ENCODE measurements at regions not wholly inside any gene's neighbourhood (a gene's known extent, or its start where the extent isn't known, plus 50 kb on each side); places are given as distances from the start of the nearest gene placed in this dataset.
A peak's percentile ranks its signal among the peaks of the same experiment; 100 is the strongest.
"Not testable (repeated sequence)": the region's sequence is repeated elsewhere in the genome, so short reads cannot be mapped to it uniquely, and the experiment has no call there.

- CTCF ChIA-PET = interaction anchor here (0.6 kb wide), 1 partner anchor 56 kb away, joined by 3 read pairs; no protein-coding TSS in a partner anchor
- POLR2A ChIA-PET = no interaction called here
- H3K4me1 Mint-ChIP-seq = no peaks in the 10 kb centered on the region
These were observed 85.4 kb upstream of the OGFRL1 start for GRCh38 chr6:71203206-71203605.

GRCh38 chr6:71204741-71205140 is 83.9 kb upstream of the OGFRL1 start:
- Mint-ChIP-seq H3K36me3 (ENCODE audit: low read depth) (no peaks in the 10 kb centered on the region), H3K27ac (no peak overlapping the region), H3K4me3 (no peak overlapping the region), H3K9me3 (no peaks in the 10 kb centered on the region), H3K4me1 (no peaks in the 10 kb centered on the region), H3K27me3 (peaks cover 4% of the 10 kb centered on the region)
- POLR2A ChIA-PET = no interaction called here
- no peak for DNase-seq
- CTCF ChIA-PET = no interaction called here

More at GRCh38 chr6:71203206-71203605, 85.4 kb upstream of the OGFRL1 start:
- Mint-ChIP-seq H3K27ac (no peak overlapping the region), H3K4me3 (no peak overlapping the region), H3K36me3 (ENCODE audit: low read depth) (no peaks in the 10 kb centered on the region), H3K27me3 (peaks cover 4% of the 10 kb centered on the region), H3K9me3 (no peaks in the 10 kb centered on the region)
- DNase-seq = no peak

- no peak for DNase-seq
- Mint-ChIP-seq H3K27me3 (peaks cover 4% of the 10 kb centered on the region), H3K36me3 (ENCODE audit: low read depth) (no peaks in the 10 kb centered on the region), H3K4me1 (no peaks in the 10 kb centered on the region), H3K27ac (no peak overlapping the region), H3K4me3 (no peak overlapping the region), H3K9me3 (no peaks in the 10 kb centered on the region)
- ChIA-PET POLR2A (no interaction called here), CTCF (no interaction called here)
These were observed 83.2 kb upstream of the OGFRL1 start for GRCh38 chr6:71205336-71205956.

- no peak for DNase-seq
- Mint-ChIP-seq H3K27me3 (peaks cover 4% of the 10 kb centered on the region), H3K36me3 (ENCODE audit: low read depth) (no peaks in the 10 kb centered on the region), H3K9me3 (no peaks in the 10 kb centered on the region), H3K4me3 (no peak overlapping the region), H3K4me1 (no peaks in the 10 kb centered on the region), H3K27ac (no peak overlapping the region)
- ChIA-PET CTCF (no interaction called here), POLR2A (no interaction called here)
These were observed 82.5 kb upstream of the OGFRL1 start for GRCh38 chr6:71206089-71206488.

- Mint-ChIP-seq H3K4me1 (no peaks in the 10 kb centered on the region), H3K27me3 (peaks cover 4% of the 10 kb centered on the region), H3K27ac (no peak overlapping the region), H3K4me3 (no peak overlapping the region), H3K36me3 (ENCODE audit: low read depth) (no peaks in the 10 kb centered on the region), H3K9me3 (no peaks in the 10 kb centered on the region)
- POLR2A ChIA-PET = no interaction called here
- no peak for DNase-seq
- CTCF ChIA-PET = no interaction called here
These were observed 79.4 kb upstream of the OGFRL1 start for GRCh38 chr6:71209206-71209605.

- no peaks in the 10 kb centered on the region for H3K36me3 Mint-ChIP-seq (ENCODE audit: low read depth)
- H3K9me3 Mint-ChIP-seq = no peaks in the 10 kb centered on the region
- H3K27me3 Mint-ChIP-seq = peaks cover 2% of the 10 kb centered on the region
- no peak overlapping the region for H3K4me3 Mint-ChIP-seq
- H3K4me1 Mint-ChIP-seq = no peaks in the 10 kb centered on the region
- POLR2A ChIA-PET = no interaction called here
- CTCF ChIA-PET = no interaction called here
- no peak overlapping the region for H3K27ac Mint-ChIP-seq
- no peak for DNase-seq
These were observed 79.0 kb upstream of the OGFRL1 start for GRCh38 chr6:71209626-71210025.

GRCh38 chr6:71211799-71212198 is 76.8 kb upstream of the OGFRL1 start:
- H3K27me3 Mint-ChIP-seq = no peaks in the 10 kb centered on the region
- CTCF ChIA-PET = no interaction called here

GRCh38 chr6:71220466-71220865 is 68.1 kb upstream of the OGFRL1 start:
- ChIA-PET POLR2A (no interaction called here), CTCF (no interaction called here)
- Mint-ChIP-seq H3K4me1 (no peaks in the 10 kb centered on the region), H3K27ac (no peak overlapping the region), H3K27me3 (peaks cover 3% of the 10 kb centered on the region), H3K4me3 (no peak overlapping the region), H3K36me3 (ENCODE audit: low read depth) (no peaks in the 10 kb centered on the region), H3K9me3 (no peaks in the 10 kb centered on the region)
- DNase-seq = no peak

More at GRCh38 chr6:71211799-71212198, 76.8 kb upstream of the OGFRL1 start:
- POLR2A ChIA-PET = no interaction called here
- Mint-ChIP-seq H3K4me3 (no peak overlapping the region), H3K27ac (no peak overlapping the region), H3K9me3 (no peaks in the 10 kb centered on the region), H3K36me3 (ENCODE audit: low read depth) (no peaks in the 10 kb centered on the region), H3K4me1 (no peaks in the 10 kb centered on the region)
- no peak for DNase-seq

GRCh38 chr6:71222671-71223070 is 65.9 kb upstream of the OGFRL1 start:
- H3K27me3 Mint-ChIP-seq = peaks cover 11% of the 10 kb centered on the region
- no peak for DNase-seq
- no peak overlapping the region for H3K27ac Mint-ChIP-seq
- no peaks in the 10 kb centered on the region for H3K36me3 Mint-ChIP-seq (ENCODE audit: low read depth)
- ChIA-PET CTCF (no interaction called here), POLR2A (no interaction called here)
- peaks cover 6% of the 10 kb centered on the region for H3K4me1 Mint-ChIP-seq
- H3K9me3 Mint-ChIP-seq = no peaks in the 10 kb centered on the region
- H3K4me3 Mint-ChIP-seq = no peak overlapping the region

- Mint-ChIP-seq H3K9me3 (no peaks in the 10 kb centered on the region), H3K36me3 (ENCODE audit: low read depth) (no peaks in the 10 kb centered on the region), H3K27ac (no peak overlapping the region), H3K27me3 (peaks cover 11% of the 10 kb centered on the region), H3K4me1 (peaks cover 16% of the 10 kb centered on the region), H3K4me3 (no peak overlapping the region)
- CTCF ChIA-PET = no interaction called here
- POLR2A ChIA-PET = no interaction called here
- no peak for DNase-seq
These were observed 64.6 kb upstream of the OGFRL1 start for GRCh38 chr6:71224011-71224410.

- CTCF ChIA-PET = no interaction called here
- H3K27me3 Mint-ChIP-seq = peaks cover 11% of the 10 kb centered on the region
These were observed 62.5 kb upstream of the OGFRL1 start for GRCh38 chr6:71226151-71226550.

GRCh38 chr6:71228461-71229041 is 60.1 kb upstream of the OGFRL1 start:
- Mint-ChIP-seq H3K9me3 (no peaks in the 10 kb centered on the region), H3K4me1 (peaks cover 24% of the 10 kb centered on the region), H3K27me3 (peaks cover 8% of the 10 kb centered on the region), H3K27ac (peak overlapping the region; percentile 26), H3K36me3 (ENCODE audit: low read depth) (no peaks in the 10 kb centered on the region), H3K4me3 (no peak overlapping the region)
- CTCF ChIA-PET = interaction anchor here (0.7 kb wide), 1 partner anchor 33 kb away, joined by 4 read pairs; no protein-coding TSS in a partner anchor
- POLR2A ChIA-PET = no interaction called here
- no peak for DNase-seq

More at GRCh38 chr6:71226151-71226550, 62.5 kb upstream of the OGFRL1 start:
- peaks cover 24% of the 10 kb centered on the region for H3K4me1 Mint-ChIP-seq
- H3K27ac Mint-ChIP-seq = no peak overlapping the region
- no peak for DNase-seq
- no peak overlapping the region for H3K4me3 Mint-ChIP-seq
- POLR2A ChIA-PET = no interaction called here
- H3K36me3 Mint-ChIP-seq (ENCODE audit: low read depth) = no peaks in the 10 kb centered on the region
- no peaks in the 10 kb centered on the region for H3K9me3 Mint-ChIP-seq

GRCh38 chr6:71229477-71229876 is 59.1 kb upstream of the OGFRL1 start:
- H3K9me3 Mint-ChIP-seq = no peaks in the 10 kb centered on the region
- CTCF ChIA-PET = no interaction called here
- H3K27ac Mint-ChIP-seq = no peak overlapping the region
- POLR2A ChIA-PET = no interaction called here
- DNase-seq = no peak
- no peaks in the 10 kb centered on the region for H3K36me3 Mint-ChIP-seq (ENCODE audit: low read depth)
- H3K27me3 Mint-ChIP-seq = peaks cover 8% of the 10 kb centered on the region
- H3K4me3 Mint-ChIP-seq = no peak overlapping the region
- H3K4me1 Mint-ChIP-seq = peaks cover 24% of the 10 kb centered on the region

- H3K27me3 Mint-ChIP-seq; DNase-seq; H3K27ac Mint-ChIP-seq; POLR2A ChIA-PET; H3K4me3 Mint-ChIP-seq; H3K36me3 Mint-ChIP-seq (ENCODE audit: low read depth); H3K9me3 Mint-ChIP-seq; CTCF ChIA-PET: not testable (repeated sequence)
- peaks cover 15% of the 10 kb centered on the region for H3K4me1 Mint-ChIP-seq
These were observed 55.7 kb upstream of the OGFRL1 start for GRCh38 chr6:71232890-71233289.

Measured in activated CD4-positive, alpha-beta T cell treated with anti-CD3 and anti-CD28 coated beads, Interleukin-2, amount 10 ng/mL, durations not matched to agents 7 days and 5 days (primary cell).